Stimulated activated CD4-positive, alpha-beta T cell treated with anti-CD3 and anti-CD28 coated beads, Interleukin-12 subunit alpha, Interleukin-12 subunit beta, amount 100 ng/mL, for 24 hours (primary cell): ENCODE measurements at regions not wholly inside any gene's neighbourhood (a gene's known extent, or its start where the extent isn't known, plus 50 kb on each side); places are given as distances from the start of the nearest gene placed in this dataset.

Source experiments
- DNase-seq, 2 experiments: peaks; one replicate each; pipeline ENCODE4 v3.0.0-alpha.2; 2020; ENCODE audit warnings: low read depth in 2 of 2

GRCh38 chr9:118938581-118938980, 430.7 kb downstream of the BRINP1 start:
- DNase-seq, result no peak

- DNase-seq, result no peak
Measured at GRCh38 chr9:118940473-118940872, 428.8 kb downstream of the BRINP1 start.

GRCh38 chr9:118946669-118947068, 422.6 kb downstream of the BRINP1 start:
- no peak for DNase-seq

- no peak for DNase-seq
Measured at GRCh38 chr9:118954857-118955256, 414.4 kb downstream of the BRINP1 start.

- DNase-seq, result no peak
Measured at GRCh38 chr9:118957585-118957984, 411.6 kb downstream of the BRINP1 start.

- no peak for DNase-seq
Measured at GRCh38 chr9:118959366-118959765, 409.9 kb downstream of the BRINP1 start.

GRCh38 chr9:118961857-118962256, 407.4 kb downstream of the BRINP1 start:
- DNase-seq, result no peak

GRCh38 chr9:118962426-118962825, 406.8 kb downstream of the BRINP1 start:
- no peak for DNase-seq

- no peak for DNase-seq
Measured at GRCh38 chr9:118963674-118964073, 405.6 kb downstream of the BRINP1 start.

- no peak for DNase-seq
Measured at GRCh38 chr9:118967901-118968300, 401.3 kb downstream of the BRINP1 start.

GRCh38 chr9:118975736-118976135, 393.5 kb downstream of the BRINP1 start:
- DNase-seq, result no peak

- DNase-seq, result no peak
Measured at GRCh38 chr9:118976160-118976559, 393.1 kb downstream of the BRINP1 start.

- no peak for DNase-seq
Measured at GRCh38 chr9:118984607-118985006, 384.6 kb downstream of the BRINP1 start.

- no peak for DNase-seq
Measured at GRCh38 chr9:118985851-118986250, 383.4 kb downstream of the BRINP1 start.

- no peak for DNase-seq
Measured at GRCh38 chr9:118987167-118987566, 382.1 kb downstream of the BRINP1 start.

- no peak for DNase-seq
Measured at GRCh38 chr9:118990949-118991348, 378.3 kb downstream of the BRINP1 start.

- DNase-seq, result no peak
Measured at GRCh38 chr9:118991366-118992285, 377.6 kb downstream of the BRINP1 start.

GRCh38 chr9:118992813-118993794, 376.1 kb downstream of the BRINP1 start:
- no peak for DNase-seq

GRCh38 chr9:118993965-118994364, 375.3 kb downstream of the BRINP1 start:
- DNase-seq, result no peak

- no peak for DNase-seq
Measured at GRCh38 chr9:119002491-119002890, 366.7 kb downstream of the BRINP1 start.

- DNase-seq, result no peak
Measured at GRCh38 chr9:119003201-119003611, 366.0 kb downstream of the BRINP1 start.

GRCh38 chr9:119003882-119004617, 365.2 kb downstream of the BRINP1 start:
- no peak for DNase-seq
